Astrocyte (in vitro differentiated cells and primary cell): ENCODE measurements at regions not wholly inside any gene's neighbourhood (a gene's known extent, or its start where the extent isn't known, plus 50 kb on each side); places are given as distances from the start of the nearest gene placed in this dataset.

Source experiments
- EZH2 ChIP-seq: IDR thresholded peaks from 2 replicates; pipeline ENCODE4 v1.6.1; 2012; ENCODE audit warnings: mild to moderate bottlenecking, low read length, inconsistent platforms; ENCODE audit not compliant: insufficient read depth
- TF ChIP-seq, protein P1 (sequence below): IDR thresholded peaks from 2 replicates; pipeline ENCODE4 v1.5.1; 2011; ENCODE audit warnings: low read depth, mild to moderate bottlenecking, inconsistent platforms, low read length, moderate library complexity; ENCODE audit not compliant: insufficient read depth

DNA sequence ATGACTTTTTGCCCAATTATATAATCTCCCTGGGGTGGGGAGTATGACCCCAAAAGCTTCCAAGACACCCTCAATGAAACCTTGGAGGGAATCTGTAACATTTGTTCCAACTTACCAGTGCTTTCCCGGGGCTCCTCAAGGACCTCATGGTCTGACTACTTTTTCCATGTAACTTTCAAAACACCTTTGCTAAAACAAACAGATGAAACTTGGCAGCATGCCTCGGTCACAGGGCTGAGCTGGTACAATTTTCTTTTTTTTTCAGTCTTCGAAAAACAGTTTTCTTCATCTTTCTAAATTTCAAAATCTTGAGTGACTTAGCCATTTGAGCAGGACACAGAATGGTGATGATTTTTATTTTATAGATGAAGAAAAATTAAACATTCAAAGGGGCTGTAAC lies 241.2 kb downstream of the BMP7 start:
- TF ChIP-seq, protein P1, sequence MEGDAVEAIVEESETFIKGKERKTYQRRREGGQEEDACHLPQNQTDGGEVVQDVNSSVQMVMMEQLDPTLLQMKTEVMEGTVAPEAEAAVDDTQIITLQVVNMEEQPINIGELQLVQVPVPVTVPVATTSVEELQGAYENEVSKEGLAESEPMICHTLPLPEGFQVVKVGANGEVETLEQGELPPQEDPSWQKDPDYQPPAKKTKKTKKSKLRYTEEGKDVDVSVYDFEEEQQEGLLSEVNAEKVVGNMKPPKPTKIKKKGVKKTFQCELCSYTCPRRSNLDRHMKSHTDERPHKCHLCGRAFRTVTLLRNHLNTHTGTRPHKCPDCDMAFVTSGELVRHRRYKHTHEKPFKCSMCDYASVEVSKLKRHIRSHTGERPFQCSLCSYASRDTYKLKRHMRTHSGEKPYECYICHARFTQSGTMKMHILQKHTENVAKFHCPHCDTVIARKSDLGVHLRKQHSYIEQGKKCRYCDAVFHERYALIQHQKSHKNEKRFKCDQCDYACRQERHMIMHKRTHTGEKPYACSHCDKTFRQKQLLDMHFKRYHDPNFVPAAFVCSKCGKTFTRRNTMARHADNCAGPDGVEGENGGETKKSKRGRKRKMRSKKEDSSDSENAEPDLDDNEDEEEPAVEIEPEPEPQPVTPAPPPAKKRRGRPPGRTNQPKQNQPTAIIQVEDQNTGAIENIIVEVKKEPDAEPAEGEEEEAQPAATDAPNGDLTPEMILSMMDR: no peak
- TF ChIP-seq EZH2: no peak
